ENCODE measurements at regions not wholly inside any gene's neighbourhood (a gene's known extent, or its start where the extent isn't known, plus 50 kb on each side); places are given as distances from the start of the nearest gene placed in this dataset.

GRCh38 chr14:97827746-97828145 lies 1030.6 kb downstream of the VRK1 start:
- DNase-seq (ENCODE audit: low read depth): no peak

- DNase-seq (ENCODE audit: low read depth): no peak
These were observed 1035.6 kb downstream of the VRK1 start for GRCh38 chr14:97832776-97833175.

GRCh38 chr14:97838986-97839385 lies 1041.8 kb downstream of the VRK1 start:
- no peak for DNase-seq (ENCODE audit: low read depth)

GRCh38 chr14:97840159-97840558 lies 1043.0 kb downstream of the VRK1 start:
- no peak for DNase-seq (ENCODE audit: low read depth)

- no peak for DNase-seq (ENCODE audit: low read depth)
These were observed 1044.6 kb downstream of the VRK1 start for GRCh38 chr14:97841762-97842161.

GRCh38 chr14:97843066-97843465 lies 1045.9 kb downstream of the VRK1 start:
- DNase-seq (ENCODE audit: low read depth): no peak

GRCh38 chr14:97844042-97844441 lies 1046.9 kb downstream of the VRK1 start:
- DNase-seq (ENCODE audit: low read depth): no peak

GRCh38 chr14:97846156-97846555 lies 1049.0 kb downstream of the VRK1 start:
- DNase-seq (ENCODE audit: low read depth): no peak

- DNase-seq (ENCODE audit: low read depth): no peak
These were observed 1051.3 kb downstream of the VRK1 start for GRCh38 chr14:97848317-97848980.

GRCh38 chr14:97850466-97850865 lies 1053.3 kb downstream of the VRK1 start:
- no peak for DNase-seq (ENCODE audit: low read depth)

- DNase-seq (ENCODE audit: low read depth): no peak
These were observed 1053.7 kb downstream of the VRK1 start for GRCh38 chr14:97850886-97851285.

GRCh38 chr14:97851428-97851995 lies 1054.3 kb downstream of the VRK1 start:
- no peak for DNase-seq (ENCODE audit: low read depth)

GRCh38 chr14:97854918-97855317 lies 1057.7 kb downstream of the VRK1 start:
- no peak for DNase-seq (ENCODE audit: low read depth)

- no peak for DNase-seq (ENCODE audit: low read depth)
These were observed 1069.0 kb downstream of the VRK1 start for GRCh38 chr14:97866195-97866594.

- no peak for DNase-seq (ENCODE audit: low read depth)
These were observed 1069.5 kb downstream of the VRK1 start for GRCh38 chr14:97866664-97867063.

GRCh38 chr14:97873291-97873690 lies 1076.1 kb downstream of the VRK1 start:
- no peak for DNase-seq (ENCODE audit: low read depth)

GRCh38 chr14:97874394-97874793 lies 1077.2 kb downstream of the VRK1 start:
- no peak for DNase-seq (ENCODE audit: low read depth)

GRCh38 chr14:97878206-97878605 lies 1081.0 kb downstream of the VRK1 start:
- no peak for DNase-seq (ENCODE audit: low read depth)

- DNase-seq (ENCODE audit: low read depth): no peak
These were observed 1081.5 kb downstream of the VRK1 start for GRCh38 chr14:97878727-97879126.

- DNase-seq (ENCODE audit: low read depth): no peak
These were observed 1090.5 kb downstream of the VRK1 start for GRCh38 chr14:97887690-97888089.

- no peak for DNase-seq (ENCODE audit: low read depth)
These were observed 1091.1 kb downstream of the VRK1 start for GRCh38 chr14:97888331-97888730.

GRCh38 chr14:97891515-97891914 lies 1094.3 kb downstream of the VRK1 start:
- DNase-seq (ENCODE audit: low read depth): no peak

GRCh38 chr14:97894552-97894951 lies 1097.4 kb downstream of the VRK1 start:
- DNase-seq (ENCODE audit: low read depth): no peak

Data from myocyte (in vitro differentiated cells).